ENCODE measurements at regions not wholly inside any gene's neighbourhood (a gene's known extent, or its start where the extent isn't known, plus 50 kb on each side); places are given as distances from the start of the nearest gene placed in this dataset.

- Histone ChIP-seq H2AFZ (ENCODE audit: control insufficient read depth, low read depth, low read length) (peak overlapping the region; percentile 41; the same call in 1 of the 2 replicates), H3K9me3 (replicated peaks; ENCODE audit: control insufficient read depth, insufficient read depth, low read length) (no peaks in the 10 kb centered on the region; the same call in 2 of the 3 replicates), H4K20me1 (ENCODE audit: control insufficient read depth, insufficient read depth) (no peaks in the 10 kb centered on the region), H3K36me3 (ENCODE audit: control insufficient read depth in 2 of 2, insufficient read depth in 2 of 2, low read length in 1 of 2) (no peaks in the 10 kb centered on the region), H3K9ac (ENCODE audit: control insufficient read depth, insufficient read depth, low read length) (no peak overlapping the region), H3K4me3 (no peak overlapping the region), H3K27ac (ENCODE audit: control insufficient read depth, insufficient read depth) (peak overlapping the region; percentile 17; the same call in 1 of the 2 replicates), H3K79me2 (ENCODE audit: control insufficient read depth, insufficient read depth, low read length) (no peaks in the 10 kb centered on the region), H3K4me1 (ENCODE audit: control insufficient read depth, insufficient read depth, low read length) (peaks cover 12% of the 10 kb centered on the region; the same call in 1 of the 2 replicates), H3K27me3 (replicated peaks in 1 of 2; ENCODE audit: control insufficient read depth in 2 of 2, insufficient read depth in 2 of 2, low read length in 1 of 2) (no peaks in the 10 kb centered on the region), H3K4me2 (ENCODE audit: control insufficient read depth, insufficient read depth) (peak overlapping the region; percentile 46; the same call in 1 of the 2 replicates)
- CTCF ChIA-PET, result interaction anchor here (0.5 to 2.5 kb wide), 8 partner anchors 11 to 163 kb away, joined by 3 to 13 read pairs (median 4); no protein-coding TSS in a partner anchor
- POLR2A ChIA-PET, result interaction anchor here (1.4 to 1.5 kb wide), 2 partner anchors 13 to 146 kb away, joined by 4 read pairs; no protein-coding TSS in a partner anchor
- DNase-seq (ENCODE audit: low read depth, low spot score), result peak; percentile 78
- FAIRE-seq, result peak; percentile 44
- SMC1A ChIA-PET (ENCODE audit: uncharacterized antibody, unreplicated experiment), result interaction anchor here (0.9 to 8.6 kb wide), 18 partner anchors 8 to 161 kb away, joined by 3 to 120 read pairs (median 6); no protein-coding TSS in a partner anchor
- BruUV-seq (replicated peaks), result no TSS peak
- RAD21 ChIA-PET (ENCODE audit: unreplicated experiment), result interaction anchor here (1.0 to 5.4 kb wide), 20 partner anchors 13 to 282 kb away, joined by 3 to 48 read pairs (median 5); no protein-coding TSS in a partner anchor
- in situ Hi-C loops (cut with MboI), result no loop called here
- ATAC-seq, result peak; percentile 93
- intact Hi-C loops (cut with micrococcal nuclease; ENCODE audit: unreplicated experiment), result loop anchor here (2.0 to 5.0 kb wide), 3 partner anchors 71 to 145 kb away; no protein-coding TSS in a partner anchor
- TF ChIP-seq CEBPZ (IDR thresholded peaks at IDR 0.05; ENCODE audit: low read depth, low read length) (no peak), CREM (IDR thresholded peaks at IDR 0.05; ENCODE audit: low read depth) (peak; percentile 86), NR2C1 (IDR thresholded peaks at IDR 0.05) (no peak), IKZF1 (conservative IDR thresholded peaks at IDR 0.05) (peak; percentile 77), SIX5 (IDR thresholded peaks at IDR 0.05; ENCODE audit: low read depth, low read length, severe bottlenecking) (no peak), NR2C2 (IDR thresholded peaks at IDR 0.05; ENCODE audit: borderline replicate concordance, control insufficient read depth, insufficient read length, low read depth) (no peak), MAX (IDR thresholded peaks at IDR 0.05; ENCODE audit: low read depth, low read length) (no peak), MXI1 (IDR thresholded peaks at IDR 0.05; ENCODE audit: low read depth, low read length) (no peak), PML (IDR thresholded peaks at IDR 0.05; ENCODE audit: low read length) (0 out of 2 replicates have a peak, but pooled peaks have one; percentile 56), FOXK2 (IDR thresholded peaks at IDR 0.05) (no peak), GATAD2B (conservative IDR thresholded peaks at IDR 0.05; ENCODE audit: low read depth) (peak; percentile 61; the same call in 1 of the 2 replicates), CEBPB (IDR thresholded peaks at IDR 0.05; ENCODE audit: borderline replicate concordance in 1 of 2, low read depth in 2 of 2, low read length in 2 of 2) (peak in 1 of 2 experiments; percentile 84; a peak in 1 of 4 replicates), MEF2B (IDR thresholded peaks at IDR 0.05; ENCODE audit: partially characterized antibody, poor library complexity, severe bottlenecking) (peak; percentile 99), EED (IDR thresholded peaks at IDR 0.05; ENCODE audit: low read depth) (0 out of 2 replicates have a peak, but pooled peaks have one; percentile 42), ZBTB4 (CRISPR knock-in tag; IDR thresholded peaks at IDR 0.05) (no peak), RCOR1 (conservative IDR thresholded peaks at IDR 0.05; ENCODE audit: low read depth, low read length) (no peak), ETV6 (conservative IDR thresholded peaks at IDR 0.05 in 1 of 2, IDR thresholded peaks at IDR 0.05 in 1 of 2; ENCODE audit: borderline replicate concordance in 1 of 2, low read depth in 1 of 2) (peak in 1 of 2 experiments; percentile 55; a peak in 1 of 4 replicates)
Observed at GRCh38 chr1:199081739-199082138, 442.9 kb downstream of the PTPRC start.
